ENCODE measurements at regions not wholly inside any gene's neighbourhood (a gene's known extent, or its start where the extent isn't known, plus 50 kb on each side); places are given as distances from the start of the nearest gene placed in this dataset.
A peak's percentile ranks its signal among the peaks of the same experiment; 100 is the strongest.
"Not testable (repeated sequence)": the region's sequence is repeated elsewhere in the genome, so short reads cannot be mapped to it uniquely, and the experiment has no call there.

DNA sequence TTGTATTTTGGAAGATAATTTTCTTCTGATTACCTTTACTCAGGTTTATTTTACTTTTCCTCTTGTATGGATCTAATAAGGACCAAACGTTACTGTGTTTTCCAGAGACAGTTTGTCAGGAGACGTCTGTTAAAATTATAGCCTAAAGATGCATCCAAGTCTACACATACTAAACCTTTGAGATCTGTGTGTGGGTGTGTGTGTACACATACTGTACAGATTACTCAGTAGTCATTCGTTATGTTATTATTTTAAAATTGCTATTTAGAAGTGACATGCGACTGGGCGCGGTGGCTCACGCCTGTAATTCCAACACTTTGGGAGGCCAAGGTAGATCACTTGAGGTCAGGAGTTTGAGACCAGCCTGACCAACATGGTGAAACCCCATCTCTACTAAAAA is 51.6 kb upstream of the CNTLN start:
- DNase-seq, result no peak

- peak; percentile 6 for DNase-seq
Observed at GRCh38 chr9:17082343-17083064, 52.3 kb upstream of the CNTLN start.

DNA sequence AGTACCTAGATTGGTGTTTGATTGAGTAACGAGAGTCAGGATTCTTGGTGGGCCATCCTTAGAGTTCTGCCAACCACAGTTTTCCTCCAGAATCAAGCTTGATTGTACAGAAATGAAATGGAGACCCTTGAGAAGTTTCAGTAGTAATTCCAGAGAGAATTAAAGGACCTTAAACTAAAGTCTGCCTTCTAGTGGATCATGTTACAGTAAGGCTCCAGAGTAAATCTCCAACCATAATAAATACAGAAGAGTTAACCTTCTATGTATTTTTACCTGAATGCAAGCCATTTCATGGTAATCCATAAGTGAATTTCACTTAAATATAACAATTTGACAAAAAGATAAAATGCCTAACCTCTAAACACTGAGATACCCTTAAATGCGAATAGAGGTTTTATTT is 53.0 kb upstream of the CNTLN start:
- no peak for DNase-seq

- no peak for DNase-seq
Observed at GRCh38 chr9:17081351-17081750, 53.5 kb upstream of the CNTLN start.

DNA sequence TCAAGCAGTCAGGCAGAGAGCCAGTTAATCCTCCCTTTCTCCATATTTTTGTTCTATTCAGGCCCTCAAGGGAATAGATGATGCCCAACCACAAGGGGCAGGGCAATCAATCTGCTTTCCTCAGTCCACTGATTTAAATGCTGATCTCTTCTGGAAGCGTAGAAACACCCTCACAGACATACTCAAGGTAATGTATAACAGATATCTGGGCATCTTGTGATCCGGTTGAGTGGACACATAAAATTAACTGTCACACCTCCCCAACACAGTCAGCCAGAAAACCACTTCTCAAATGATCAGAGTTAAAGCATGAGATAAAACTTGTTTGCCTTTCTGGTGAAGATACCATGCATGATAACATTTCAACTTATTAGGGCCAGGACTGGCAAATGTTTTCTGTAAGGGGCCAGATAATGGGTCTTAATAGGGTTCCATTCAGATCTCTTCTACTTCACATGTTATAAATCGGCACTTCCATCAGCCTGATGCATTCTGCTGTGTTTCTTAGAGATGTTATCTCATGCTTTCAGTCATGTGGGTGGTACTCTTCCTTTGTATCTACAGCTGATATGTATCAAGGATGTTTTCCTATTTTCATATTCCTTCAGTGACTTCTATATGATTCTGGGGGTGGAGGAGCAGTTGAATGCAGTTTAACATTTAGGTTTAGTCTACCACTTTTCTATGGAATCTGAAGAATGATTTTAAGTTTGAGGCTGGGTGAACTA is 58.9 kb upstream of the CNTLN start:
- no peak for DNase-seq

- no peak for DNase-seq
Observed at GRCh38 chr9:17075146-17075757, 59.6 kb upstream of the CNTLN start.

DNA sequence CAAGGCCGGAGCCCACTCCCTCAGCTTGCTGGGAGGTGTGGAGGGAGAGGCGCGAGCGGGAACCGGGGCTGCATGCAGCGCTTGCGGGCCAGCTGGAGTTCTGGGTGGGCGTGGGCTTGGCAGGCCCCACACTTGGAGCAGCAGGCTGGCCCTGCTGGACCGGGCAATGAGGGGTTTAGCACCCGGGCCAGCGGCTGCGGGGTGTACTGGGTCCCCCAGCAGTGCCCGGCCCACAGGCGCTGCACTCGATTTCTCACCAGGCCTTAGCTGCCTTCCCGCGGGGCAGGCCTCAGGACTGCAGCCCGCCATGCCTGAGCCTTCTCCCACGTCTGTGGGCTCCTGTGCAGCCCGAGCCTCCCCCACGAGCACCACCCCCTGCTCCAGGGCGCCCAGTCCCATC is 62.3 kb upstream of the CNTLN start:
- DNase-seq, result not testable (repeated sequence)

DNA sequence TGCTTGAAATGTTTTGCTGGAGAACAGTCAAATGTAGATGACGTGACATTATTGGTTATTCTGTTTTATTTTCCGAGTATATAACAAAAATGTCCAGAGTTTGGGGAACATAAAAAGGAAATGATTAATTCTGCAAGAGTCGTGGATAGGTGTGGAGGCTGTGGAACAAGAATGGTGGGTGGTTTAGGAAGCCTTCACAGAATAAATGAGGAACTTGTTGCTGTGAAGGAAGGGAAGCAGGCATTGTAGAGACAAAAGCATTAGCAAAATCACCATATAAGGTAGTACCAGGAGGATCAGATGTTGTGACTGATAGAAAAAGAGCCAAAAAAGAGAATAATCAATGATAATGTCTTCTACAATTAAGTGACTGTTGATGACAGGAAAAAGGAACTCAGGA is 66.2 kb upstream of the CNTLN start:
- DNase-seq, result no peak

DNA sequence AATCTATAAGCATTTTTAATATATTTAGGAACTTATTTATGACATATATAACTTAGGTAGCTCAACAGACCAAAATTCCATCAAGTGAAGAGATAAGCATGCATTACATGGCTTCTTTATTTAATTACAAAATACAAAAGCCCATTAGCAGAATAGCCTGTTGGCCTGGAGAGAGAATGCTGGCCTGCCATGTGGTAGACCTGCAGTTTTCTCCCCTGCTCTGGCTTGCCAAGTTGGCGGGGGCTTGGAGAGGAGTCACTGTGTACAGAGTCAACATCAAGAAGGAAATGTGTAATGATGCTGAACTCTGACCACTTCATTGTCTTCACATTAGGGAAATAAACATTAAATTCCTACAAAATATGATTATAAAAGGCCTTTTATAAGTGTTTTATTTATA is 69.8 kb upstream of the CNTLN start:
- DNase-seq, result peak; percentile 81

GRCh38 chr9:17064558-17064957 is 70.3 kb upstream of the CNTLN start:
- DNase-seq, result peak; percentile 28

DNA sequence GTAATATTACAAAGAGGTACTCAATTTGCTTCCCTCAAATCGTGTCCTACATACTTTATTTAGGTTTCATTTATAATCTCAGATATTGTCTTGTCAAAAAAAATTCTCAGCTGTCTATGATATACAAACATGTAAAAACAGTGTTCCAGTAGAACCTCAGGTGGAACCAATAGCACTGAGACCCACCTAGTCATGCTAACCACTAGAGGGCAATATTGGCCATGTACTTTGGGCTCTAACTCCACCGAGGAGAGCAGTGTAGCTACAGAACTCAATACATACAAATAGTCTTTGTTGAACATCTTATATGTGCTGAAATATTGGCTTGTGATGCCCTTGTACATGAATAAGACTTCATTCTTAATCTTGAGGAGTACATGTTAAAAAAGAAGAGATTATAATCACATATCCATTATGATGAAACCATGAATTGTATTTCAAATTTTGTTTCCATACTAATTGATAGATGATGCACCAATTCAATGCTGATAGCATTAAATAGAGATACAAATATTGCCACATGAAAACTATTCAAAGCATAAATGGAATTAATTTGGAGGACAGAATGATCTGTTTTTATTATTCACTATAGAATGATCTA is 71.2 kb upstream of the CNTLN start:
- peak; percentile 79 for DNase-seq

- no peak for DNase-seq
Observed at GRCh38 chr9:17062497-17062896, 72.3 kb upstream of the CNTLN start.

- no peak for DNase-seq
Observed at GRCh38 chr9:17060450-17060849, 74.4 kb upstream of the CNTLN start.

DNA sequence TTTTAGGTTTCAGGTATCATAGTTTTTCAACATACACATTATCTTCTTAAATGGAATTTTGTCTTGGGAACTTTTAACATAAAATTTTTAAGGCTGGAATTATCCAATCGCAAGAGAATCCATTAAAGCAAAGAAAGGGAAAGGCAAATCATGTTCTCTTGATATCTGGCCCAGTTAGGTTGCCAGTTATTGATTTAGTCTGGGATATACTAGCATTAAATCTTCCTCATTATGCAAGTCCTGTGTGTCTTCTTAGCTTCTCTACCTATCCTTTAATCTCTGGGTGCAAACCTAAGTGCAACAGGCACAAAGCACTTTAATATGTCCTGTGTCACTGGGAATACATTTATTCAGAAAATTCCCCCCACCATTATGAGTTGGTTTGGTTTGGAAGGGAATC is 75.4 kb upstream of the CNTLN start:
- DNase-seq, result no peak

GRCh38 chr9:17057729-17058128 is 77.1 kb upstream of the CNTLN start:
- DNase-seq, result no peak

GRCh38 chr9:17052626-17053025 is 82.2 kb upstream of the CNTLN start:
- DNase-seq, result no peak

GRCh38 chr9:17045381-17045940 is 89.4 kb upstream of the CNTLN start:
- no peak for DNase-seq

- no peak for DNase-seq
Observed at GRCh38 chr9:17031546-17031945, 103.3 kb upstream of the CNTLN start.

GRCh38 chr9:17025281-17025680 is 109.6 kb upstream of the CNTLN start:
- no peak for DNase-seq

DNA sequence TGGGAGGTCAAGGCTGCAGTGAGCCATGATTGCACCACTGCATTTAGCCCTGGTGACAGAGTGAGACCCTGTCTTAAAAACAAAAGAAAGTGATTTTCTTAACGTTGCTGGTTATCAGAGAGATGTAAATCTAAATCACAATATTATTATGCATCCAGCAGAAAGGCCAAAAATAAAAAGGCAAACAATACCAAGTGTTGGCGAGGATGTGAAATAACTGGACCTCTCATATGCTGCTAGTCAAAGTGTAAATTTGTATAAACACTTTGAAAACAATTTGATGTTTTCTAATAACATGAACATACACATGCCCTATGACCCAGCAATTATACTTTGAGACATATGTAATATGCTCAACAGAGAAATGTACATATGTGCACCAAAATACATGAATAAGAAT is 110.7 kb upstream of the CNTLN start:
- DNase-seq, result no peak

- no peak for DNase-seq
Observed at GRCh38 chr9:17021387-17021970, 113.4 kb upstream of the CNTLN start.

DNA sequence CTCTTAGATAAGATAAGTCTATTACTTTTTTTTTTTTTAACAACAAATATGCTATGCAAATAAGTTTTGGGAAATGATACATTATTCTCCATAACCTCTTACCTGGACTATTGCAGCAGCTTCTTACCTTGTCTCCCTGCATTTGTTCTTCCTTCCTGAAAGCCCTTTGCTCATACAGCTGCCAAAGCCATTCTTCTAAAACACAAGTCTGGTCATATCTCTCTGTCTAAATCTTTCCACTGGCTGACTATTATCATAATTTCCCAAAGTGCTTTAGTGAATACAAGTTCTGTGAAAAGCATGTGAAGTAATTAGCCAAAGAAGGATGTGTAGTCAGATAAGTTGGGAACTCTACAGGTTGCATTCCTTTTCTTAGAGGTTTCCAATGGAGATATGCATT is 115.4 kb upstream of the CNTLN start:
- no peak for DNase-seq

DNA sequence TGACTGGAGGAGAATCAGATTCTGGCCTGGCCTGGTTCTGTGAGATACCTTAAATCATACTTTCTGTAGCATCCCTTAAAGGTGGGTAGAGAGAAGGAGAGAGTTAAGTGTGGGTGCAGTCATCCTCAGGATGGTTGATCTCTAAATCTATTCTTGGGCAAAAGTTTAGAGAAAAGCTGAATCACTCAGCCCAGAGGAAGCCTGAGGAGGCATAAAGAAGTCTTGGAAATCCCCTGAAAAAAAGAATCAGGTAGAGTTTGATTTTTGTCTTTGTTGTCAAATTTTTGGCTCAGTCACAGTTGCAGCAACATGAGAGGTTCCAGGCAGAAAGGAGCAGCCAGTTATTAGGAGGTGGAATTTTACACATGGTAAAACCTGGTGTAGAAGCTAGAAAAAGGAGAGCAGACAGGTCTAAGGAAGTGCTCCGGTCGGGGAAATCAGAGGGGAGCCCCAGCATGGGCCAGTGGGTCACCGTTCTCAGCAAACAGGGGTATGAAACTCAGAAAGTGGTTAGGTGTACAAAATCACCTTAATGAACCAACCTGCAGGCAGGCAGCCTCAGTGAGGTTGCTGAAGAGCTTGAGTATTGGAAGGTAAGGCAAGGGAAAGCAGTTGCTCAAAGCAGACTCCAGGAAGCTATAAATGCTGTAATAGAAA is 116.2 kb upstream of the CNTLN start:
- DNase-seq, result no peak
